ENCODE measurements at regions not wholly inside any gene's neighbourhood (a gene's known extent, or its start where the extent isn't known, plus 50 kb on each side); places are given as distances from the start of the nearest gene placed in this dataset.

DNA sequence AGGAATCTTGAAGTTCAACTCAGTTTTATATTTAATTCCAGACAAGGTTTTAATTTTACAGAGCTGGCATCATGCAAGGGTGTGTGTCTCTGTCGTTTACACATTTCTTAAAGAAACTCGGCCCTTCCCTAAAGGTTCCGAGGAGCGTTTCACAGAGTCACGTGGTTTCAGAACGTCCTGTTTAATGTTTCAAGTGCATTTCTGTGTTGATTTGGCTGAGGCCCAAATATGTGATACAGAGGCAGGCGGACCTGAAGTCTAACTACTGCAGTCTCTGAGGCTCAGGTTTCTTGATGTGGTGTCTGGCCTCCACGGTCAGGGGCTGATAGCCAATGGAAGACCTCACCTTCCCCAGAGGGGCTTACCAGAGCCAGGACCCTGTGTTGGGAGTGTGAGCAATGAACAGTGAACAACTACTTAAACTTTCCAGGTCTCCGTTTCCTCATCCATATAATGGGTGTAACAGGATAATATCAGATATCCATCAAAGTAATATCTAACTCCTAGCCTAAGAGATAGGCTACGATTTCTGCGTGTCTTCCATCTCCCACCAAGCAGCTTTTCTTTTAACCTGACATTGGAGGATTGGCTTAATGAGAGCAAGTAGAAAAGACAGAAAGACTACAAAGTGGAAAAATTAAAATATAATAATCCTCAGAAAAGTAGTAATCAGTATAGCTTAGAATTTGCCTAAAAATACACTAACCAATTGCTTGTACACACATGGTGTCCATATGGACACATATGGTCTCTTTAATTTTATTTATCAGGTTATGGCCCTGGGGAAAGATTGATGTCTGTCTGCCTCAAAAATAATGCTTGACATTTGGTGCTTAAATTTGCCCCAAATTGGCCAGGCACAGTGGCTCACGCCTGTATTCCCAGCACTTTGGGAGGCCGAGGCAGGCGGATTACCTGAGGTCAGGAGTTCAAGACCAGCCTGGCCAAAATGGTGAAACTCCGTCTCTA, 50.0 kb upstream of the TRIM2 start:
- TF ChIP-seq, protein P1, sequence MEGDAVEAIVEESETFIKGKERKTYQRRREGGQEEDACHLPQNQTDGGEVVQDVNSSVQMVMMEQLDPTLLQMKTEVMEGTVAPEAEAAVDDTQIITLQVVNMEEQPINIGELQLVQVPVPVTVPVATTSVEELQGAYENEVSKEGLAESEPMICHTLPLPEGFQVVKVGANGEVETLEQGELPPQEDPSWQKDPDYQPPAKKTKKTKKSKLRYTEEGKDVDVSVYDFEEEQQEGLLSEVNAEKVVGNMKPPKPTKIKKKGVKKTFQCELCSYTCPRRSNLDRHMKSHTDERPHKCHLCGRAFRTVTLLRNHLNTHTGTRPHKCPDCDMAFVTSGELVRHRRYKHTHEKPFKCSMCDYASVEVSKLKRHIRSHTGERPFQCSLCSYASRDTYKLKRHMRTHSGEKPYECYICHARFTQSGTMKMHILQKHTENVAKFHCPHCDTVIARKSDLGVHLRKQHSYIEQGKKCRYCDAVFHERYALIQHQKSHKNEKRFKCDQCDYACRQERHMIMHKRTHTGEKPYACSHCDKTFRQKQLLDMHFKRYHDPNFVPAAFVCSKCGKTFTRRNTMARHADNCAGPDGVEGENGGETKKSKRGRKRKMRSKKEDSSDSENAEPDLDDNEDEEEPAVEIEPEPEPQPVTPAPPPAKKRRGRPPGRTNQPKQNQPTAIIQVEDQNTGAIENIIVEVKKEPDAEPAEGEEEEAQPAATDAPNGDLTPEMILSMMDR (conservative IDR thresholded peaks at IDR 0.05): no peak
- no peak for TF ChIP-seq ZFX (IDR thresholded peaks at IDR 0.05)
